Right kidney (tissue), 1 donor: ENCODE measurements at regions not wholly inside any gene's neighbourhood (a gene's known extent, or its start where the extent isn't known, plus 50 kb on each side); places are given as distances from the start of the nearest gene placed in this dataset.

Experiments
- DNase-seq: peaks from one replicate; pipeline ENCODE4 v3.0.0-alpha.2; 2016

DNA sequence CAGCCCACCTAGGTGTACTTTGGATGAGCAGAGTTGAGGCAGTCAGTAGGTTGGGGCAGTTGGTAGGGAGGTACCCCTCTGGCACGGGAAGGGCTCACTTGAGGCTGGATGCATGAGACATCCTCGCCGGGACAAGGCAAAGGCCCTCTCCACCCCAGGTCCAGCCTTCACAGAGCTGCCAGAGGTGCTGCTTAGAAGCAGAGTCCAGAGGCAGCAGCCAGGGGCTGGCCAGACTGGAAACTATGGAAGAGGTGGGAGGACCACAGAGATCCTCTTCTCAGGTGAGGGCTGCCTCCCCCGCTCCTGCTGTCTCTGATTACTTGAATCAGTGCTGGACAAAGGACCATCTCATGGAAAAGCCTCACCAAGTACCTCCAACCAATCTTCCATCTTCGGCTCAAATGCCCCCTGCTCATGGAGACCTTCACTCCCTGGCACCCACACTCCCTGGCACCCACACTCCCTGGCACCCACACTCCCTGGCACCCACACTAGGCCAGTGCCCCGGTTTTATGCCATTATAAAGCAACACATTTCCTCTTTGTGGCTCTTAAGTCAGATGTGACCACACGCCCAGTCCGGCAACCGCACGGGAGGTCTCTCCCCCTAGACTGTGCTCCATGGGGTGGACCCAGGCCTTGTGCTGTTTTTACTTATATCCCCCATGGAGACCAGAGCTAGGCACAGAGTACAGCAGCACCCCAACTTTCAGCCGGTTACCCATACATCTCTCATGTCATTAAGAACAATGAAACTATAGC lies 100.1 kb downstream of the YTHDF1 start:
- DNase-seq, result no peak

DNA sequence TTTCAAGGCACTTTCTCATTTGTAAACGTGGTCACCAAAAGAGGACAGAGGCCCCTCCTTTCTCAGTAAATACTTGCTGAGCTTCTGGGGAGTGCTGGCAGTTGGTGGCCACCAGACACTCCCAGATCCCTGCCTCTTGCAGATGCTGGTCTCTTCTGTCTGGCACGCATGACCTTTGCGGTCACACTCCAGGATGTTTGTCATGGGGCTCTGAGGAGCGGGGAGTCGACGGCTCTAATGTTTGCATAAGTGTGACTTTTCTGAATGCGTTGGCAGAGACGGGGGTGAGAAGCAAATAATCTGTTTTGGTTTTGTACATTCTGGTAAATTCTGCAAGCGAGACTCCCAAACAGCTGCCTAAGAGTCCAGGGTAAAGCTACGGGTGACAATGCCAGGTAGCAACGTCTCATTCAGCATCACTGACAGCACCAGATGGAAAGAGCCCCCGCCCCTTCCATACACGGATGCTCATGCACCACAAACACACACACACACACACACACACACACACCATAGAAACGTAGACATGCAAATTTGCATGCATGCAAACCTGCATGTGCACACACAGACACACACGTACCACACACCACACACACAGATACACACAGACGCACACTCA lies 101.1 kb downstream of the YTHDF1 start:
- DNase-seq, result no peak

DNA sequence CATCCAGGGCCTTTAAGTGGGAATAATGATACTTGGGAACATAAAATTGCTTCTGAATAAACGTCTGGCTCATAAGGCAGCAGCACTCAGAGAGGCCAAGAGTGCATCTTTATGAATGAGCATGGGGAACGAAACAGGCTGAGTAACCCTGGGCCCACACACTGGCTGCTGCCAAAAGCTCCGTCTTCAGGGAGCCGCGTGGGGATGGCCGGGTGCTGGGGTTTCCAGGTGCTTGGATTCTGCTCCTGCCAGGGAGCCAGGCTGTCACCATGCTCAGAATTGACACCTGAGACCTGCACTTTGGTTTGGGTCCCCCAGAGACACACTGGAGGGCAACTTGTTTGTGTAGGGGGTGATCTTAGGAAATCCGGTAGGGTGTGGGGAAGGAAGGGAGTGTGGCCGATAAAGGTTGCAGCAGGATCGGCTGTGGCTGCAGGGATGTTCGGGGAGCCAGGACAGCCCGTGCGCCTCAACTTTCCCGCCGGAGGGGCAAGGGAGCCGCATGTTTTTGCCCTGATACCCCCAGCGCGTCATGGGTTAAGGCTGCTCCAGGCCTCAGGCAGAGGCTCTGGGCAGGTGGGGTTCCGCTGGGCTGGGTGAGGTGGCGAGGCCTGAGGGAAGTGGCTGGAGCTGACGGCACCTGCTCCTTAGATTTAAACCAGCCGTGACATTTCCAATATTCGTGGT lies 101.8 kb downstream of the YTHDF1 start:
- DNase-seq, result no peak

DNA sequence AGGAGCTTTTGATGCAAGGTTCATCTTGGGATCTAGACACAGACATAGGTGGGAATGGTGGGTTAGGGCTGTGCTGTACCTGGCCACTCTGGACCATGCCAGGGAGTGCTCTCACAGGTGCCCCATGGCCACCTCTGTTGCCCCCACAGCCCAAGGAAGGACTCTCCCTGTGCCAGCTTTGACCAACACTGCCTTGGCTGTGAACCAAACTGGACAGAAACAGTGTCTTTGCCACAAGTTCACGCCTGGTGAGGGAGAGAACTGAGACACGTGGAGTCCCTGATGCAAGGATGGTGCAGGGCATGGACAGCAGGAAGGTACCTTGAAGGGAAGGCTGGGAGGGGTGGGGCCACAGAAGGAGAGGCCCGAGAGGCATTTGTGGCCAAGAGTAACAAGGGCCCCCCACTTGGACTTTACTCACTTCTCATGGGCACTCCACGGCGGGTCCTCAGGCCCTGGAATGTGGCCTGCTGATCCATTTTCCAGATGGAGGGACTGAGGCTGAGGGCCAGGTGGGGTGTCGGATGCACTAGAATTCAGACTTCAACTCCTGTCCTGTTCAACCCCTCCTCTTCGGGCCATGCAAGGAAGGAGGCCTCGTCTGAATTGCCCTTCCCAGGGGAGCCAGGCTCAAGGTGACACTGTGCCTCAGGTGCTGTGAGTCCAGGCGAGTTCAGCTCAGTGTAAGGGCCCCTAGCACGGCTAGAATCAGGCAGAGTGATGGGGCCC lies 103.3 kb downstream of the YTHDF1 start:
- no peak for DNase-seq

DNA sequence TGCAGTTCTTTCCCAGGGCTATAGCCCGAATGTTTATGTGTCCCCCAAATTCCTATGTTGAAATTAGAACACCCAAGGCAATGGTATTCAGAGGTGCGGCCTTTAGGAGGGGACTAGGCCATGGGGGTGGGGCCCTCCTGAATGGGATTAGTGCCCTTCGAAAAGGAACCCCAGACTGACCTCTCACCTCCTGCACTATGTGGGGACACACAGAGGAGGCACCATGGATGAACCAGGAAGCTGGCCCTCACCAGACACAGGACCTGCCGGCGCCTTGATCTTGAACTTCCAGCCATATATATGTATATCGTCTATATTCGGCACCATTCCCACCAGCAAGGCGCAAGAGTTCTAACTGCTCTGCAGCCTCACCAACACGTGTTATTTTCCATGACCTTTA lies 101.5 kb upstream of the BHLHE23 start:
- no peak for DNase-seq

DNA sequence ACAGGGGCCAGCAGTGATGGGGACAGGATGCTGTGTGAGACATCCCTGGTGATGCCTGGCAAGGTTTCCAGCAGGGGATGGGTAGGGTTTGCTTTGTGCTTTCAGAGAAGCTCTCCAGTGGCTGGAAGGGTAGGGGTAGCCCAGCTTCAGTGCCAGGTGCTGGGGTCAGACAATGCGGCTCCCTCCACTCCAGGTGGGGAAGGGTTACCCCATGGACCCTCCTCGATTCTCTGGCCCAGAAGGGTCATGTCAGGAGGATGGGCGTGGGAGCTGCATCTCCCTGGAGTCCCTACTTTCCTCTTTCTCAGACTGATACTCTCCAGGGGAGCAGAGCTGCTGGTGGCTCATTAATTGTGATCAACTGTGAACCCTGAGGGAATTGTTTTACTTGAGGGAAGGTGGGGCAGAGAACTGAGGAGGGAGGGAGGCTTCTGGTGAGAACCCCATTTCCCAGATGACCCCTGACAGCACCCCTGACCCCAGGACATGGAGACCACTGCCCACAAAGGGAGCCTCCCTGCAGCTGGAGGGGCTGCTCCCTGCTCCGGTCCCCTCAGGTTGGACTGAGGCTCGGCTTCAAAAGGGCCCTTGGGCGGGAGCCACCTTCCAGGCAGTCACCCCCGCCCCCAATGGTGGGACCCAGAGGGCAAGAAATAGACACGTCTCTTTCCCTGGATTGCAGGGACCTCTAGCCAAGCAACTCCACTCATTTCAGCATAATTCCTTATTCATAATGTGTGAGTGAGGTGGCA lies 100.9 kb upstream of the BHLHE23 start:
- DNase-seq, result no peak

DNA sequence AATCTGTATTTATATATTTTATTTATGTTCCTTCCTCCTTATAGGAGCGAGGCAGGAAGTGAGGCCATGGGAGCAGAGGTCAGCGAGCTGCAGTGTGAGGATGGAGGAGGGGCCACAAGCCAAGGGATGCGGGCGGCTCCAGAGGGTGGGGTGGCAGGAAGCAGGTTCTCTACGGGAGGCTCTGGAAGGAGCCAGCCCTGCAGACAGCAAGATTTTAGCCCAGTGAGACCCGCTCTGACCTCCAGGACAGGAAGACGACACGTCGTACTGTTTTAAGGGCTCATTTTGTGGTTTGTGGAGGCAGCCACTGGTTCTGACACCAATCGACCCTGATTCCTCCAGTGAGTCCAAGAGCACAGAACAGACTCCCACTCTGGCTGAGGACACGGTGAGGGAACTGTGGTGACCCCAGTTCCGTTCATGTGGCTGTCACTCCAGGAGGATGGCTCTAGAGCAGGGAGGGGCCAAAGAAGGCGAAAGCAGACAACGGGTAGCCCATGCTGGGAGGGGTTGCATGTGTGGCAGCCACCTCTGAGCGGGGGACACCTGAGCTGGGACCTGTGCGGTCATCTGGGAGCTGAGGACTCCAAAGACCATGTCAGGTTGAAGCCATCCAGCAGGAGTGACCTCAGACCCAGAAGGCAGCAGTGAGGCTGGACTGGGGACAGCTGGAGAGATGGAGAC lies 100.1 kb upstream of the BHLHE23 start:
- no peak for DNase-seq

DNA sequence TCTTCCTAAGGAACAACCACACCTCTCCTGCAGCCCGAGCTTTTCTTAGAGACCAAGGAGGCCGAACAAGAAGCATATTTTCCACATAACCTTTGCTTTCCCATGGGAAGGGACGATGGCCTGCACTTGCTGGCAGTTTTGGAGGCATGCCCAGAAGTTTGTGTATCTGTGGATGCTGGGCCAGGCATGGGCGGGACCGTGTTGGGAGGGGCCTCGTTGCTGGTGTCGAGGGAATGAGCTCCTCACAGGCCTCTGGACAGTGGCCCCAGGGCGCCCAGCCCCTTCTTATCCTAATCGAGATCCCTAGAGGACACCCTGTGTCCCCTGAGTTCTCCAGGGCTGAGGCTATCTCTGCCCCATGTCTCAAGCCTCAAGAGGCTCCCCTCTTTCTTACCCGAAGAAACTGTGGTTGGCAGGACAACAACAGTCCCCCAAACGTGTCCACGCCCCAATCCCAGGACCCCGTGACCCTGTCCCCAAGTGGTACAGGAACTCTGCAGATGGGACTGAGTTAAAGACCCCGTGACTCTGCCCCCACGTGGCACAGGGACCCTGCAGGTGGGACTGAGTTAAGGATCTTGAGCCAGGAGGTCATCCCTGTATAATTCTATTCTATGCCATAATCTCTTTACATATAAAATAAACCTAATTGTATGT lies 99.5 kb upstream of the BHLHE23 start:
- DNase-seq, result no peak

DNA sequence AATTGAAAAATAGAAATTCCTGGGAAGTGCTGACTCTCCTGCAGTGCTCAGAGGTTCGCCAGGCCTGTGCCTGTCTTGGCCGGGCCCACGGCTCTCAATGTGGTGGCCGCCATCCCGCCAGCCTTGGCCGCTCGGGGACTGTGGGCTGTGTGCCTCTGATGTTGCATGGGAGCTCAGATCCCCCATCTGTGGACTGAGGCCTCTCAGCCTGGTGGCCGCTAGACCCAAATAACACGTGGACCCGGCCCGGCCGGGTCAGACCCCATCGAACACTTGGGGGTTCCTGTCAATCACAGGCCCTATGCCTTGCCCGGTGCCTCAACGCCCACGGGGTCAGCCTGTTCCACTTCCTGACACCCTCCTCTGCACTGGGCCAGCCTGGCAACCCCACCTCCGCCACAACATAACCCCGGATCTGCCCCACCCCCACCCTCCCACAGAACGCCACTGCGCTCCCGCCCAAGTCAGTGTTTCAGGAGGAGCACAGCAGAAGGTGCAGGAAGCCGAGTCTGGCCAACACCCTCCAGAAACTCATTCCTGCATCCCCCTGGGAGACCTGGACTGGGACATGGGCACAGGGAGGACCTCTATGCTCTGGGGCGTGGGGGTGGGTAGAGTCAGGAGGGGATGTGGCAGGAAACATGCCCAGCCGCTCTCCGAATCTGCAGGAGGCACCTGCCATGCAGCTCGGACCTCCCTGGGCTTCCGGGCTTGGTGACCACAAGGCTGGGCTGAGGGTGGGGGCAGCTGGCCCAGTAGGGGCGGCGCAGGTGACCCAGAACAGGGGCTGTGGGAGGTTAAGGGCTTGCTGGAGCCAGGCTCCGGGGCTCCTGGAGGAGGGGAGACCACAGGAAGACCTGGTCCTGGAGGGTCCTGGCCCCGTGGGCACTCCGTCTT lies 98.7 kb upstream of the BHLHE23 start:
- no peak for DNase-seq

DNA sequence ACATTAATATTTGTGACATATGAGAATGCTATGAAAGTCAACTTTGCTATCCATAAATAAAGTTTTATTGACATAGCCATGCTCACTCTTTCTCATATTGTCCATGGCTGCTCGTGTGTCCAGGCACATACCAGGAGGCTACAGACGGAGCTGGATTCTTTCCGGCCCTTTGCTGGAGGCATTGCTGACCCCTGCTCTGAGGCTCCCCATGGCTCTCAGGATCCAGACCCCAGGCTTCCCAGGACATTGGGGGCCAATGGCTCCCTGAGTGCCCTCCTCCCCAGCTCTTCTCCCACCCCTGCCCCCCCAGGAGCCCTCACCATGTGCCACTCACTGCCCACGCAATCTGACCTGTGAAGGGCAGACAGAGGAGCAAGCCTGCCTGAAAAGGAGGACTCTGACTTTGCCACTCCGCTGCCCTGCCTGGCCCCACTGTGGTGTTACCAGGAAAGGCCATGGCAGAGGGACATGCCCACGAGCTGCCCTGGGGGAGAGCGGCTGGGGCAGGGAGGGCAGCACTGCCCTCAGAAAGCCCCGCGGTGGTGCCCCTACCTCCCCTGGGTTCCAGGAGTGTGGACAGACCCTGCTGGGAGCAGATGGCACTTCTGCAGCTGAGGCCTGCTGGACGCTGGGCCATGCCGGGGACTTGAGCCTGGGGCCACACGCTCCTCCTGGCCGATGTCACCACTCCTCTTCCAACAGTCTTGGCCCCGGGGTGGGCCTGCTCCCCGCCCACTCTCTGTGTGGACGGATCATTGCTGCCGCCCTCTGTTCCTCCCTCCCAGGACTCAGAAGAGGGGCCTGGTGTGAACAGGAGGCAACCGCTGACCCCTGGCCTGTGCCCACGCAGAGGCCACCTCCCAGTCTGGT lies 97.8 kb upstream of the BHLHE23 start:
- DNase-seq, result no peak

DNA sequence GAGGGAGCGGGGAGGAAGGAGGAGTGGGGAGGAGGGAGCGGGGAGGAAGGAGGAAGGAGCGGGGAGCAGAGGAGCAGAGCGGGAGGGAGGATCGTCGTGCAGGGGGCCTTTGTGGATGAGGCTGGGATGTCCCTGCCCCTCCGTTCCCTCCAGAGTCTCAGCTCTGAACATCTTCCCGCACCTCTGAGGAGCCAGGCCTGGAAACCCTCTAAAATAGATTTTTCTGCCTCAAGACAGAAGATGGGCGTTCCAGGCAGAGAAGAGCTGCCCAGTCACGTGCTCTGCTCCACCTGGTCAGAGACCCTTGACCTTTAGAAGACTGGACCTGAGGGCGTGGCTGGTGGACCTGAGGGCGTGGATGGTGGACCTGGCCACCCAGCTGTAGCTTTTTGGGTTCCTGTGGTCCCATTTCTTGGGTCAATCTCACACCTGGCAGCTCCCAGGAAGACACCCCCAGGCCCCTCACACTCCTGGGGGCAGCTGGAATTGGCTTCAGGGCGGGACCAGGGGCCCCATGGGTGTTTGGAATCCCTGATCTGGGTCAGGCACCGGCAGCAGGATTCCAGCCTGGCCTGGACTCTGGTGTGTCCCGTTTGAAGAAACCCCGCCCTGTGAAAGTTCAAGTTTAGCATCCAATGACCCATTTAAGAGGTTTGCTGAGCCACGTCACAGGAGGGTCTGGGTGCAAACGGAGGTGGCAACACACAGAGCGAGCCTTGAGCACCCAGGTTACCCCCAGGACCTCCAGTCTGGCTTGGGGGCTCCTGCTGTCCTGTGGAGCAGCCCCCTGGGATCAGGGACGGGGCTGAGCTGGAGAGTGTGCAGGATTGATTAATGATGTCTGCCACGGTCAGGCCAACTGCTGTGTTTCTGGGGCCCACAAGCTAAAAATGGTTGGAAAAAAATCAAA lies 96.9 kb upstream of the BHLHE23 start:
- no peak for DNase-seq

DNA sequence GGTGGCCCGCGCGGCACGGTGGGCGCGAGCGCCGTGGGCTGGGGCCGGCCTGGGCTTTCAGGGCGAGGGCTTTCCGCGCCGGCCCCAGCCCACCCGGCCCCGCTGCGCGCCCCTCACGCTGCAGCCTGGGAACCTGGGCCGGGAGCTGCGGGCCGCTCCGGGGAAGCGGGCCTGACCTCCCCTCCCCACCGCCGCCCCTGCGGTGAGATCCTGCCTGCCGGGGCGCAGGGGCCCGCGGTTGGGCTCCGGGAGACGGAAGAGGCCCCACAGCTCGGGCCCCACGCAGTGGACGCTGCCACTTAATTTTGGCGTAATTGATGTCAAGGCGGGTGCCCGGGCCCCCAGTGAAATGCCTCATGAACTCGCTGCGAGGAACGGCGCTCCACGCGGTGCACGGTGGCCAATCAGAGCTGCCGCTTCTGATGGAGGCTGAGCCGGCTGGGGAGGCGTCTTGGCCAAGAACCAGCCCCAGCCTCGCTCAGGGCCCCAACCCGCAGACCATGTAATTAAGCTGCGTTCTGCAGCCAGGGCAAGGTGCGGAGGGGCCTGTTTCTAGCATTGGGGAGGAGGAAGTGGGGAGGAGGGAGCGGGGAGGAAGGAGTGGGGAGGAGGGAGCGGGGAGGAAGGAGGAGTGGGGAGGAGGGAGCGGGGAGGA lies 96.1 kb upstream of the BHLHE23 start:
- peak; percentile 26 for DNase-seq

DNA sequence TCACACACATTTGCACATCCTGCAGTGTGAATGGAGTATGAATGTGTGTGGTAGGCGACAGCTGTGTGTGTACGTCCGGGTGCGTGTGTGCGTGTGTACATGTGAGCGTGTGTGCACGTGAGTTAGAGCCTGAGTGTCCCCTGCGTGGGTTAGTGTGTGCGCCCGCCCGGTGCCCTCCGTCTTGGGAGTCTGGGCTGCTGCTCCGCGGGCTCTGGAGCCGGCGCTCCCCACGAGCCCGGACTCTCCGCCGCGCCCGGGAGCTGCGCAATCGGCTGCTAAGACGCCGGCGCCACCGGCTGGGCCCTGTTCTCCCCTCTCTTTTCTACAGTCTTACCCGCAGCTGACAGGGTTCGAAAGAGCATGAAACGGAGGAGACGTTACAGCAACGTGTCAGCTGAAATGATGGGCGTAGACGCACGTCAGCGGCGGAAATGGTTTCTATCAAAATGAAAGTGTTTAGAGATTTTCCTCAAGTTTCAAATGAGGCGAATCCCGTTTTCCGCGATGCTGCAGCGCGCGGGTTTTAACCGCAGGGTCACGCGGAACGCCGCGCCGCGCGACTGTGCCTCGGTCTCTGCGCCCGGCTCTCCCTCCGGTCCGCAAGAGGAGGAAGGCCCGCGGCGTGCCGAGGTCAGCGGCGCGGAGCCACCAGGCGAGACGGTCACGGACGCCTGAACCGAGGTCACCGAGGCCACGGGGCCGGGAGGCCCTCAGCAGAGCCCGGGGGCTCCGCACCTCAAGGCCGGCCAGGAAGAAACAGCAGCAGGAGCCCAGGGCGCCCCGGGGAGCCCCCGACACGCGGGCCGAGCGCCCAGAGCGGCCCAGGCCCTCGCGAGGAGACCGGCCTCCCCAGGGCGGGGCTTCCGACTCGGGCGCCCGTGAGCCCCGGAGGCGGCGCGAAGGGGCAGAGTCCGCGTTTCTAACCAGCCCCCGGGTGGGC lies 95.3 kb upstream of the BHLHE23 start:
- DNase-seq, result peak; percentile 56

DNA sequence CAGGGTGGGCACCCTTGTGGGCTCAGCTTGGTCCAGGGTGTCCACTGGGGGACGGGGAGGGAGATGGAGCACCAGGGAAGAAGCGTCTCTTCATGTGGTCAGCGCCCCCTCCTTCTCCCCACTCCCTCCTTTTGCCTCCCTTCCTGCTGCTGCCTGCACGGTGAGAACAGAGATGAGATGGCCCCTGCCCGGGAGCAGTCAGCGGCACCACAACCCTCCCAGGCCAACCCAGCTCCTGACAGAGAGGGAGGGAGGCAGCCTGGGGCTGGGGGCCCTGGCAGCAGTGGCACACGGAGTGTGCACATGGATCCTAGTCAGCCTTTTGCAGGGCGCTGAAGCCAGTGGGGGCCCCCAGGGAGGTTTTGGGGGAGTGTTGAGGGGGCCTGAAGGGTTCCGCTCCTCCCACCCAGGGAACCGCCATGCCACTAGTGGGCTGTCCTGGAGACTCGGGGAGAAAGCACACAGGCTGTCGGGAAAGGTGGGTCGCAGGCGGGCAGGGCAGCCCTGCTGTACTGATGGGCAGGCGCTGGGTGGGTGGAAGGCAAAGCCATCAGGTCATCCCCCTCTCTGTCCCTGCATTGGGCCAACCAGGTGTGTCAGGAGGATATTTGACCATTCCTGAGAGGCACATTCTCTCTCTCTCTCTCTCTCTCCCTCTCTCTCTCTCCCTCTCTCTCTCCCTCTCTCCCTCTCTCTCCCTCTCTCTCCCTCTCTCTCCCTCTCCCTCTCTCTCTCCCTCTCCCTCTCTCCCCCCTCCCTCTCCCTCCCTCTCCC lies 94.3 kb upstream of the BHLHE23 start:
- DNase-seq, result no peak
